GM21619 (cell line): ENCODE measurements at regions not wholly inside any gene's neighbourhood (a gene's known extent, or its start where the extent isn't known, plus 50 kb on each side); places are given as distances from the start of the nearest gene placed in this dataset.
"Not testable (repeated sequence)": the region's sequence is repeated elsewhere in the genome, so short reads cannot be mapped to it uniquely, and the experiment has no call there.

ENCODE experiments used
- ATAC-seq: cut with Tn5 transposase; IDR thresholded peaks from one replicate; pipeline ENCODE4 v1.9.1; 2021; ENCODE audit not compliant: unreplicated experiment

DNA sequence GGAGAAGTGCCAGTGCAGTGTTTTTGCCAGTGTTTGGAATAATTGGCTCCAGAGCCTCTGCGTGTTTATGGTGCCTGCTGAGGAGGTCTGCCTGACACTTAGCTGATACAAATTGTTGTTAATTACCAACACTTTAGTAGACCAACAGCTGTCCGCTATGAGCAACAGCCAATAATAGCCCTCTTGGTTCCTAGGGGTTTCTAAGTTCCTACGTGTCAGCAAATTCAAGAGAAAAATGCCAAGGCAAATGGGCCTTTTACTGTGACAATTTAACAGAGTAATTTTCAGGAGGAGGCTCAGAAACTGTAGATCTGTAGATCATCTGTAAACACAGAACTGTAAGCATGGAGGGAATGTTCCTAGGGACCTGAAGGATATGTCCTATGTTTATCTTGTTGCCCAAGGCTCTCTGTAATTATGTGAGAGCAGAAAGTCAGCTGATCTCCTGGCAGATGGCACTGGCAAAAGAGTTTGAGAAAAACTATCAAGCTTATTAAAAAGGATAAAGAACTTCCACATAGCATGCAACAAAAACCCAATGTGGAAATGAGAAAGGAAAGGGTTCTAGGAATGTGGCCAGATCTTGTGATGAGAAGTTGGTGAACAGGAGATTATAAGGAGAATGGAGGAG lies 157.7 kb downstream of the GJA1 start:
- no peak for ATAC-seq

DNA sequence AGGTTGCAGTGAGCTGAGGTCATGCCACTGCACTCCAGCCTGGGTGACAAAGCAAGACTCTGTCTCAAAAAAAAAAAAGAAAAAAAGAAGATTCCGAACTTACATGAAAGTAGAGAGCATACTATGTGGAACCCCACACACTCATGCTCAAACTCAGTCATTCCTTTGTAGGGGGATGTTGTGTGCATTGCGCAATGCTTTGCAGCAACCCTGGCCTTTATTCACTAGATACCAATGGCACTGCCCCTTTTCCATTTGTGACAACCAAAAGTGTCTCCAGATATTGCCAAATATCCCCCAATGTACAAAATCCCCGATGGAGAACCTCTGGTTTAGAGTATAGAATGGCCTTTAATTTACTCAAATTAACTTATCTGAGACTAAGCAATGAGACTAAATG lies 158.6 kb downstream of the GJA1 start:
- ATAC-seq = no peak

DNA sequence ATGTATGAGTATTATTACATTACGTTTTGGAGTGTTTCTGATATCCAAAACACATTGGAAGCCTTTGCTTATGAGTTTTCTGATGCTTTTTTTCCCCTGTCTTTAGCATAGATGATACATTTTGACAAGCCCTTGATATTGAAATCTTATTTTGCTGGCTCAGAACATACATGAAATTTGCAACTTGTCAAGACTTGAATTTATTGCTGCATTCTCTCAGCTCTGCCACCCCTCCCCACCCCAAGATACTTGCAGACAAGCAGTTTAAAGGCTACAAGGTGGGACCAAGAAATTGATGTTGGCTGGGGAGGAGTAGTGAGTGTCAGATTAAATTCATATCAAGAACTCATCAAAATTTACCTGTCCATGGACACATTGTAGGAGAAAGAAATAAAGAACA lies 160.2 kb downstream of the GJA1 start:
- no peak for ATAC-seq

DNA sequence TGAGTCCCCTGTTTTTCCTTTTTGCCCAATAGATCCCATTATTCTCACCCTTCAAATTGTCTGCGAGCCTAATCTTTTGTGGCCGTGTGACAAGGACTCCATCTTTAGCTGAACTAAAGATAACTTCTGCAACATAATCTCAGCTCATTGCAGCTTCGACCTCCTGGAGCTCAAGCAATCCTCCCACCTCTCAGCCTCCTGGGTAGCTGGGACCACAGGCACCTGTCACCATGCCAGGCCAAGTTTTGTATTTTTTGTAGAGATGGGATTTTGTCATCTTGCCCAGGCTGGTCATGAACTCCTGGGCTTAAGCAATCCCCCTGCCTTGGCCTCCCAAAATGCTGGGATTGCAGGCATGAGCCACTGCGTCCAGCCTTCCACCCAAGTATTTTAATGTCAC lies 161.0 kb downstream of the GJA1 start:
- ATAC-seq = no peak

DNA sequence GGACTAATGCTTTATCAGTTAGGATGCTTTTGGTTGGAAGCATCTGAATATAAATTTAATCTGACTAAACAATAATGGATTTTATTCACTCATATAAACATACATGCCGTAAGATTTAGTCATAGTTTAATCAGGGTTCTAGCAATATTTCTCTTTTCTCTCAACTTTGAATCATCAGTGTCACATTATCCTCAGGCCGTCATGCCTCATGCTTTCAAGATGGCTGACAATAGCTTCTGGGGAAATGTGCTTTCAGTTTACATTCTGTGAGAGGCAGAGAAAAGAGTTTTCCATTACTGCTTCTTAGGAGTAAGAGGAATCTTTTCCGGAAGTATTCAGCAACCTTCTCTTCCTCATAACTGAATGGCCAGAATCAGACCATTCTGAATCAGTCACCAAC lies 162.2 kb downstream of the GJA1 start:
- no peak for ATAC-seq

DNA sequence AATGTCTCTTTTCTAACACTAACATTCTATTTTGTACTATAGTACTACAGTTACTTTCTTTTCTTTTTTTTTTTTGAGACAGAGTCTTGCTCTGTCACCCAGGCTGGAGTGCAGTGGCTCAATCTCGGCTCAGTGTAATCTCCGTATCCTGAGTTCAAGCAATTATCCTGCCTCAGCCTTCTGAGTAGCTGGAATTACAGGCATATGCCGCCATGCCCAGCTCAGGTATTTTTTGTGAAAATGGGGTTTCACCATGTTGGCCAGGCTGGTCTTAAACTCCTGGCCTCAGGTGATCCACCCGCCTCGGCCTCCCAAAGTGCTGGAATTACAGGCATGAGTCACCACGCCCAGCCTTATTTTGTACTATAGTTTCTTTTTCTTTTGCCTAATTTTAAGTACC lies 163.9 kb downstream of the GJA1 start:
- not testable (repeated sequence) for ATAC-seq

DNA sequence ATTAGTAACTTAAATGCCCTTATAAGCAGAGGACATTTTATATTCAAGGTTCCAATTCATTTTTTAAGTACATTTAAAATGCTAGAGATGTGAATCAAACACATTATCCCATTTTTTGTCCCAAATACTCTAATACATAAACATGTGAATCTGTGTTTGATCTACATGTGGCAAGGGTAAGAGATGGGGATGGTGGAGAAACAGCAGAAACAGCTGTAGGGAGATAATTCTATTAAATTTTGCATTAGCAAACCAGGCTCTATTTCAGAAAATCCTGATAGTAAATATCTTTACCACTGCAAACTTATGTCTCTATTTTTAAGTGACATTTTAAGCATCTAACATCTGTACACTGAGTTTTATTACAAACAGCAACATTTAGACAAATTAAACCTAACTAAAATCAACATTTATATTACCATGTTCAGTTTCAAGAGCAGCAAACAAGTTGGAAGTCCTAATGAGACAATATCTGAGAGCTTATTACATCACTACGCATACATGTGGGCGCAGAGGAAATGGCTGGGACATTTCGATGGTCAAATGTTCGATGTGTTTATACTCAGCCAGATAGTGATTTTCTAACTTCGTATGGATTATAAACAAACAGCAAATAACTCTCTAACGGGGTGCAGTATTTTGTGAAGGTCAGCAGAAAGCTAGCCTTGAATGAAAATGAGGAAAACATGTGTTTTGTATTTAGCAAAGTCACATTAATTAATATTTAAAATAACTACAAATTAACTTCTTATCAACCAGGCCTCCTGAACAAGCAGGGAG lies 165.1 kb downstream of the GJA1 start:
- ATAC-seq = no peak

DNA sequence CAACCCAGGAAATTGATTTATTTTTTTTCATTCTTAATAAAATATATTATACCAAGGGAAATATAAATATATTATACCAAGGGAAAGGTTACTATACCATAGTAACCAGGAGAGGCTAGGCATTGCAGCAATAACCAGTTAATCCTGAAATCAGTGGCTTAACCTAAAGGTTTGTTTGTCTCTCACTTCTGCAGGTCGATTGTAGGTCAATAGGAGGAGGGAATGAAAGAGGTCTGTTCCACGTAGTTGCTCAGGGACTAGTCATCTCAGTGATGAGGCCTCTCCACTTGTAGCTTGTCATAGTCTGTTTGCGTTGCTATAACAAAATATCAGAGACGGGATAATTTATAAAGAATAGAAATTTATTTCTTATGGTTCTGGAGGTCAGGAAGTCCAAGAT lies 168.0 kb downstream of the GJA1 start:
- no peak for ATAC-seq

DNA sequence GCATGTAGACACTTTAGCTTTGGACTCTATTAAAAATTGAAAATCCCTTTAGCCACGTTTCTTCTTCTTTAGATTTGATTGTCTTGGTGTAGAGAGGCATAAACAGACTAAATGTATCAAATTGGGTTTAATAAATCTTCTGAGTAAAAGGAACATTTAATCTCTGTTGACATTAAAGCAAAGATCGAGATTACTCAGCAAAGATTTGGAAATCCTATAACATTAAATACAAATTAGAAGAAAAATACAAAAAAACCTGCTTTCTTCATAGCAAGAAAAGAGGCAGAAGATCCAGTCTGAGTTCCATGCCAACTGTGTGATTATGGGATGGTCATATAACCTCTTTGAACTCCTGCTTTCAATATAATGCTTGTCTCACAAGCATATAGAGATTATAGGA lies 172.3 kb downstream of the GJA1 start:
- no peak for ATAC-seq

DNA sequence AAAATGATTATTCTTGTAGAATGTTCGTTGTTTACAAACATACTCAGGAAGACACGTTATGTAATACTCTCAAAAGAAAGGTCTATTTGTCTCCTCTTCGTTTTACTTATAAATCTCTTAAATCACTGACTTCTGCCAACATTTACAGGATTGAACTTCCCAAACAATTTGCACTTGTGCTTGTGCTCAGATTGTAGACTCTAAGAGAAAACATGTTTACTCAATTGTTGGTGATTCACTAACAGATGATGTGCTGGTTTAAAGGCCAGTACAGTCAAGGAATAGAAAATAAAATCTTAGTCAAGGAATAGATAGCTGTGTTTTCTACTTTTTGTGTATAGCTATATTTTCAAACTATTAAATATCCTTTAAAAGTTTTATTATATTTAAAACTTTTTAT lies 172.8 kb downstream of the GJA1 start:
- no peak for ATAC-seq

DNA sequence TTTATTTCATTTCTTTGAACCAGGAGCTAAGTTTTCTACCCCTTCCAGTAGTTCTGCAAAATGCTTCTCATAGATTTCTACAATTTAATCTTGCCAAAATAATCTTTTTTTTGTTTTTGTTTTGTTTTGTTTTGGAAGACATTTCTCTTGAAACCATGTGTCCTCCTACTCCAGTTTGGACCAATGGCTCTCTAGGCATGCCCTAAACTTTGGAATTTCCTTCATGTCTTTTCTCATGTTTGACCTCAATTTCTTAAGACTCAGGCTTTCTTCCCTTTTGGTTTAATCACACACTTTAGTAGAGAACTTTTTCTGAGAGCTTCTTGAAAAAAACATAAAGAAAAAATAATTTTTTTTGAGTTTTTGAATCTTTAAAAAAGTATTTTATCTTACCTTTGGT lies 173.8 kb downstream of the GJA1 start:
- no peak for ATAC-seq

DNA sequence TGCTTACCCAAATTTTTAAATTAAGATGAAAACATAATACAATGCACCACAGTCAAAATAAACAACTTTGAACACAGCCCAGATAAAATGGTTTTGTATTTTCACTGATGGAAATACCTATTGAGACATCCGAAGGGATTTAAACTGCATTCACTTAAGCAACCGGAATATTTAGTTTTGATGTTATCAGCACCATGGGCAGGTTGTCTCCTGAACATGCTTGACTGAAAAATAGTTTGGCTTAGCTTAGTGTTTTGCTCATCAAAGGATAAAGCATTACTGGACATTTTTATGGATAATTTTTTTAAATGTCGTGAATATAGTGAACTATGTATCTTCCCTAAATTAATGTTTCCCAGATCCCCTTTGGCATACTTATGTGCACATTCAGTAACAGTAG lies 177.5 kb downstream of the GJA1 start:
- ATAC-seq = no peak

DNA sequence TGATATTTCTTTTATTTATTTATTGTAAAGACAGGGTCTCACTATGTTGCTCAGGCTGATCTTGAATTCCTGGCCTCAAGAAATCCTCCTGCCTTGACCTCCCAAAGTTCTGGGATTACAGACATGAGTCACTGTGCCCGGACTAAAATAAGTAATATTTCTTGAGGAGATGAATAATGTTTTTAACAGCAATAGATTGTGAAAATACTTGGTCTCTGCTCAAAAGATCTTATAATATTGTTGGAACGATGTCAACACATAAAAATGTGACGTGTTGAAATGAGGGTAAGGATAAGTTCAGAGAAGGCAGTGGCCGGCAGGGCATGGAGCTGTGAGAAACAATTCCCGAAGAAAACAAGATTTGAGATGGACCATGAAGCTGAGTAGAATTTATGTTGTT lies 178.7 kb downstream of the GJA1 start:
- ATAC-seq = no peak

DNA sequence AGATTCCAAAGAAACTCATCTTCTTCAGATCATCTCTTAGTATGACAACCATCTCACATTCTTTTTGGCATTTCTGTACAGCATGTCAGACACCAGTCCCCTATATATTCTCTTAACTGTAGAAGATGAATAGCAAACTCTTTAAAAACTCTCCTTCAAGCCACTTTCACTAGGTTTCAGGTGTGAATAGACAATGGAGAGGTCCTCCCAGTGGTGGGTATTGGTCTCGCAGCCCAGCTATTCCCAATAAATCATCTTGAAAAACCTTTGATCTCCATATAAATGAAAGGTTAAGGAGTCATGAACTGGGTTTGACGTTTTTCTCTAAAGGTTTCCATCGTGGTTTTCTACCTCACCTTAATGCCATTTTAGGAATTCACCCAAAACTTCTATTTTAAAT lies 180.0 kb downstream of the GJA1 start:
- no peak for ATAC-seq

DNA sequence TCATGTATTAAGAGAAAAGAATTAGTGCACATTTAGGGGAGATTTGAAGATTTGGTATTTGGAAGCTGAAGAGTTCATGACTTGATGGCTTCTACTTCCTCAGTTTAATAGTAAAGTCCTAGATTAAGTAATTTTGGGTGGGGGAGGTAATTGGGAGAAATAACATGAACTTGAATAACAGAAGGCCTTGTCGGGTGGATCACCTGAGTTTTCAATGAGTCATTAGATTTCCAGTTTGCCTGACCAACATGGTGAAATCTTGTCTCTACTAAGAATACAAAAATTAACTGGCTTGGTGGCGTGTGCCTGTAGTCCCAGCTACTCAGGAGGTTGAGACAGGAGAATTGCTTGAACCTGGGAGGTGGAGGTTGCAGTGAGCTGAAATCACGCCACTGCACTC lies 181.0 kb downstream of the GJA1 start:
- ATAC-seq = no peak

DNA sequence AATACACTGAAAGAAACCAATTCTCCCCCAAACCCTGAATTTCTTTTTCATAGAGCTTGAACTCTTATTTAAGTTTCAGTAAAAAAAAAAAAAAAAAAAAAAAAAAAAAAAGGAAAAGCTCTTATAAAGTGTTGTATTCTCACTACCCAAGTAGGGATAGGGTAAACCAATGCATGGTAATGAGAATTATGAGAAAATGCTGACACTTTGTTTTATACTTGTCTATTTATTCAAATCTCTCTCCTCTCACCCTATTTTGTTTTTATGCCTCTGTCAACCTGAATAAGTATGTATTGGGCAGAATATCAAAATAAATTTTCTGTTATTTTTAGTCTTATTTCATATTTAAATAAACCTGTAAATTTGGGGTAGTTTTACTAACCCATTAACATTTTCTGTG lies 181.9 kb downstream of the GJA1 start:
- no peak for ATAC-seq

DNA sequence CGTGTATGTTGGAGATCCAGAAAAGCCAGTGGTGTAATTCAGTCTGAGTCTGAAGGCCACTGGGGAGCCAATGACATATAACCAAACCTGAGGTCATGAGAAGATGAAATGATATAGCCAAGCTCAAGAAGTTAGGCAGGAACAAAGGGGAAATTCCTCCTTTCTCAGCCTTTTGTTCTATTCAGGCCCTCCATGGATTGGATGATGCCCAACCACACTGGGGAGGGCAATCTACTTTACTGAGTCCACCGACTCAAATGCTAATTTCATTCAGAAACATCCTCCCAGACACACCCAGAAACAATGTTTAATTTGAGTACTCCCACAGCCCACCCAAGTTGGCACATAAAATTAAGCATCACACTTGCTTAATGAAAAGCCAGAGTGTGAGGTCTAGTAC lies 183.6 kb downstream of the GJA1 start:
- no peak for ATAC-seq

DNA sequence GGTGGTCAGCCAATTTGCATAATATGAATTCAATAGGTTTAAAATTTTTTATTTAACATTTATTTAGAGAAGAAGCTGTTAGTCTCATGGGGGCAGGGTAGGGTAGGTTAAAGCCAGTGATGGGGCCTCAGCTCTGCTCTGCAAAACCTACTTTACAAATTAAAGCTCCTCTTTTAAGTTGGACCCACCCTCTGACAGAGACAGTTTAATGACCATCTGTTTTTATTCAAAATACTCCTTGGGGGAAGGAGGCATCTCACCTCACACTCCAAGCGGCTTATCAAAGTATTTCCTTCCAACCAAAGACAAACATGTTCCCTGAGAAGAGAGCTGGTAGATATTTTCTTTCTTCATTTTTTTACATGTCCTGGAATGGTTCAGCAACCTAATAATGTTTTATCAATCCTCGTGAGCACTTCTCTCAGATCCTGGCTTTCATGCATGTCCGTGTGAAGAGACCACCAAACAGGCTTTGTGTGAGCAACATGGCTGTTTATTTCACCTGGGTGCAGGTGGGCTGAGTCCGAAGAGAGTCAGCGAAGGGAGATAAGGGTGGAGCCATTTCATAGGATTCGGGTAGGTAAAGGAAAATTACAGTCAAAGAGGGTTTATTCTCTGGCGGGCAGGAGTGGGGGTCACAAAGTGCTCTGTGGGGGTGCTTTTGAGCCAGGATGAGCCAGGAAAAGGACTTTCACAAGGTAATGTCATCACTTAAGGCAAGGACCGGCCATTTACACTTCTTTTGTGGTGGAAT lies 184.7 kb downstream of the GJA1 start:
- ATAC-seq = no peak

DNA sequence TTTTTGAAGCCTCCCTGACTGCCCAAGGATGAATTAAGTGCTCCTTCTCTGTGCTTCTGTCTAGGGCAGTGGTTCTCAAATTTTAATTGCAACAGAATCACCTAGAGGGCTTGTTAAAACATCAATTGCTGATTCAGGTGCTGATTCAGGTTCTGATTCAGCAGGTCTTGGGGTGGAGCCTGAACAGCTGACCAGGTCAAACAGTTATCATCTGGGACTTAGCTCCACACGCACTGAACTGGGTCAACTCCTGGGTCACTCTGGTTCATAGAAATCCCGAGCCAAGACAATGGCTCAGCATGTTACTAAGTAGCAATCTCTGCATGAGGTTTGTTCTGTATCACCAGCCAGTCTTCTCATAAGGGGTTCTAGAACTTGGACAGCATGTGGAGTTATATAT lies 192.3 kb downstream of the GJA1 start:
- no peak for ATAC-seq

DNA sequence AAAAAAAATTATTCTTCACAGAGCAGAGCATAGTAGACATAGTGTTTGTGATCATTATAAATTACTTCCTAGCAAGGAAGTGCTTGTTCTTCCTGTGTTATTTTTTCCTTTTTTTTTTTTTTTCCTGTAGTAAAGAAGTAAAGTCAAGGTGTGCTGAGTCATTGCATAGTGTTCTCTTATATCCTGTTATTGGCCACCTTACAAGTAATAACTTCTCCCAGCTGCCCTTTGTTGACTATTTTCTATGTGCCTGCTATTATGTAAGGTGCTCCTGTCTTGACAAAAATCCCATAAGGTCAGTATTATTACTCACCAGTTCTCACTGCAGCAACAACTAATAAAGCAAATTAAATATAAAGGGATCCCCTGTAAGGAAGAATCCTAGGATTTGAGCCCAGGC lies 195.3 kb downstream of the GJA1 start:
- no peak for ATAC-seq

DNA sequence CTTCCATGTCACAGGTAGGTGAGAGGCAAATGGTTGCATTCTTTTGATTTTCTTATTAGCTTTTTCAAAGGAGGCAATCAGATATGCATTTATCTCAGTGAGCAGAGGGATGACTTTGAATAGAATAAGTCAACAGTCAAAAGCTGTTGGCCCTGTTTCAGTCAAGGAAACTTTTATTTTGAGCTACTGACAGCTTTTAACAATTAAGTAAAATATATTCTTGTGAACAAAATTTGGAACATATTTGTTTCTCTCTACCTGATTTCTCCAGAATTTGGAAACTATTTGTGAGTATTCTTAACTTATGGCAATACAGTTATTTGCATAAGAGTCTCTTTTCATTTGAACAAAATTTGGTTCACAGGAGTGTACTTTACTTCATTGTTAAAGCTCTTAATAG lies 196.3 kb downstream of the GJA1 start:
- not testable (repeated sequence) for ATAC-seq

DNA sequence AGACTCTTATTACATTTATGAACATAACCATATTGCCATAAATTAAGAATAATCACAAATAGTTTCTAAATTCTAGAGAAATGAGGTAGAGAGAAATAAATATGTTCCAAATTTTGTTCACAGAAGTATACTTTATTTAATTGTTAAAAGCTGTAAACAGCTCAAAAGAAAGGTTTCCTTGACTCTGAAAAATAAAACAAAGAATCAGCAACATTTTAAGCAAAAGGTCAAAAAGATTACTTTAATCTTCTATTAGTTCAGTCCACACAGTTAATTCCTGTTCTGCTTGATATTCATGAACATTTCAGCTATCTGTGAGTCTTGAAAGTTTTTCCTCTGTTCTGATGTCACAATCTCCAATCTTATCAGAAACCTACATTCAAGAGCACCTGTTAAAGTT lies 197.9 kb downstream of the GJA1 start:
- no peak for ATAC-seq
